Stimulated activated naive B cell treated with anti-CD40 and anti-IgM and Interleukin-4, amounts not matched to agents 10 μg/mL and 1 μg/mL and 100 μg/mL, for 72 hours (primary cell): ENCODE measurements at regions not wholly inside any gene's neighbourhood (a gene's known extent, or its start where the extent isn't known, plus 50 kb on each side); places are given as distances from the start of the nearest gene placed in this dataset.
A peak's percentile ranks its signal among the peaks of the same experiment; 100 is the strongest.

Experiments used
- ATAC-seq, 2 donors: fragments of 150-1000 bp; cut with Tn5 transposase; replicated peaks; 2 replicates each; pipeline ENCODE4 v1.10.0; 2021; ENCODE audit warnings: moderate library complexity in 1 of 2
- DNase-seq: peaks from one replicate; pipeline ENCODE4 v3.0.0; 2021
- H3K27ac Mint-ChIP-seq: one replicate; pipeline ENCODE4 v1.8.0; 2022; ENCODE audit warnings: mild to moderate bottlenecking, mixed read lengths
- H3K27me3 Mint-ChIP-seq, 2 donors: one replicate each; pipeline ENCODE4 v1.8.0; 2022; ENCODE audit warnings: mixed read lengths in 2 of 2
- H3K36me3 Mint-ChIP-seq, 2 donors: one replicate each; pipeline ENCODE4 v1.8.0; 2022; ENCODE audit warnings: mixed read lengths in 2 of 2, mild to moderate bottlenecking in 1 of 2
- H3K4me1 Mint-ChIP-seq, 2 donors: one replicate each; pipeline ENCODE4 v1.8.0; 2022; ENCODE audit warnings: mixed read lengths in 2 of 2, mild to moderate bottlenecking in 1 of 2
- H3K4me3 Mint-ChIP-seq, 2 donors: one replicate each; pipeline ENCODE4 v1.8.0; 2022; ENCODE audit warnings: mild to moderate bottlenecking in 2 of 2, mixed read lengths in 2 of 2, moderate library complexity in 1 of 2
- H3K9me3 Mint-ChIP-seq, 2 donors: one replicate each; pipeline ENCODE4 v1.8.0; 2022; ENCODE audit warnings: mixed read lengths in 2 of 2, mild to moderate bottlenecking in 1 of 2

GRCh38 chr12:89247967-89248366, 104.3 kb downstream of the DUSP6 start:
- H3K36me3 Mint-ChIP-seq: no peaks in the 10 kb centered on the region
- no peak overlapping the region for H3K4me3 Mint-ChIP-seq
- no peaks in the 10 kb centered on the region for H3K9me3 Mint-ChIP-seq
- DNase-seq (no peak), ATAC-seq (no peak)
- H3K27ac Mint-ChIP-seq: no peak overlapping the region
- peaks cover 17 to 18% of the 10 kb centered on the region in 2 donors for H3K4me1 Mint-ChIP-seq
- H3K27me3 Mint-ChIP-seq: peaks cover 5 to 6% of the 10 kb centered on the region in 2 donors

- no peaks in the 10 kb centered on the region for H3K9me3 Mint-ChIP-seq
- H3K36me3 Mint-ChIP-seq: no peaks in the 10 kb centered on the region
- no peak overlapping the region for H3K27ac Mint-ChIP-seq
- ATAC-seq: no peak
- DNase-seq: no peak
- no peak overlapping the region for H3K4me3 Mint-ChIP-seq
- H3K27me3 Mint-ChIP-seq: peaks cover 5 to 6% of the 10 kb centered on the region in 2 donors
- H3K4me1 Mint-ChIP-seq: peaks cover 17 to 18% of the 10 kb centered on the region in 2 donors
Observed at GRCh38 chr12:89247541-89247942, 104.8 kb downstream of the DUSP6 start.

- no peak overlapping the region for H3K4me3 Mint-ChIP-seq
- no peak for DNase-seq
- peaks cover 0 to 2% of the 10 kb centered on the region in 2 donors for H3K9me3 Mint-ChIP-seq
- no peaks in the 10 kb centered on the region for H3K36me3 Mint-ChIP-seq
- H3K4me1 Mint-ChIP-seq: peaks cover 17 to 18% of the 10 kb centered on the region in 2 donors
- no peak overlapping the region for H3K27ac Mint-ChIP-seq
- peaks cover 1 to 5% of the 10 kb centered on the region in 2 donors for H3K27me3 Mint-ChIP-seq
- peak; percentile 26 to 68 for ATAC-seq
Observed at GRCh38 chr12:89245090-89245489, 107.2 kb downstream of the DUSP6 start.

- ATAC-seq (peak; percentile 93 to 96), DNase-seq (no peak)
- Mint-ChIP-seq H3K4me1 (peaks cover 17 to 18% of the 10 kb centered on the region in 2 donors), H3K36me3 (no peaks in the 10 kb centered on the region), H3K4me3 (no peak overlapping the region), H3K27me3 (peaks cover 0 to 5% of the 10 kb centered on the region in 2 donors), H3K27ac (peak overlapping the region; percentile 27), H3K9me3 (peaks cover 0 to 2% of the 10 kb centered on the region in 2 donors)
Observed at GRCh38 chr12:89244536-89244935, 107.8 kb downstream of the DUSP6 start.

GRCh38 chr12:89243771-89244170, 108.5 kb downstream of the DUSP6 start:
- Mint-ChIP-seq H3K4me1 (peaks cover 17 to 18% of the 10 kb centered on the region in 2 donors), H3K27me3 (peaks cover 0 to 5% of the 10 kb centered on the region in 2 donors), H3K36me3 (no peaks in the 10 kb centered on the region), H3K9me3 (peaks cover 0 to 2% of the 10 kb centered on the region in 2 donors), H3K4me3 (no peak overlapping the region), H3K27ac (no peak overlapping the region)
- DNase-seq: no peak
- no peak for ATAC-seq

GRCh38 chr12:89239534-89239933, 112.8 kb downstream of the DUSP6 start:
- no peaks in the 10 kb centered on the region for H3K36me3 Mint-ChIP-seq
- H3K27me3 Mint-ChIP-seq: no peaks in the 10 kb centered on the region
- H3K9me3 Mint-ChIP-seq: peaks cover 0 to 7% of the 10 kb centered on the region in 2 donors
- no peak for ATAC-seq
- DNase-seq: no peak
- H3K4me1 Mint-ChIP-seq: peaks cover 16 to 18% of the 10 kb centered on the region in 2 donors
- no peak overlapping the region for H3K27ac Mint-ChIP-seq
- H3K4me3 Mint-ChIP-seq: no peak overlapping the region

- Mint-ChIP-seq H3K4me3 (no peak overlapping the region), H3K36me3 (no peaks in the 10 kb centered on the region), H3K27me3 (no peaks in the 10 kb centered on the region), H3K27ac (no peak overlapping the region), H3K4me1 (peaks cover 9 to 10% of the 10 kb centered on the region in 2 donors), H3K9me3 (peaks cover 0 to 7% of the 10 kb centered on the region in 2 donors)
- ATAC-seq (no peak), DNase-seq (no peak)
Observed at GRCh38 chr12:89238593-89238992, 113.7 kb downstream of the DUSP6 start.

- H3K27ac Mint-ChIP-seq: no peak overlapping the region
Observed at GRCh38 chr12:89237763-89238162, 114.5 kb downstream of the DUSP6 start.

GRCh38 chr12:89236748-89237383, 115.4 kb downstream of the DUSP6 start:
- no peaks in the 10 kb centered on the region for H3K36me3 Mint-ChIP-seq
- H3K27ac Mint-ChIP-seq: no peak overlapping the region
- no peaks in the 10 kb centered on the region for H3K27me3 Mint-ChIP-seq
- no peak overlapping the region for H3K4me3 Mint-ChIP-seq
- peaks cover 7 to 9% of the 10 kb centered on the region in 2 donors for H3K4me1 Mint-ChIP-seq
- ATAC-seq (no peak), DNase-seq (no peak)
- H3K9me3 Mint-ChIP-seq: peaks cover 0 to 7% of the 10 kb centered on the region in 2 donors

More at GRCh38 chr12:89237763-89238162, 114.5 kb downstream of the DUSP6 start:
- DNase-seq (no peak), ATAC-seq (no peak)
- H3K36me3 Mint-ChIP-seq: no peaks in the 10 kb centered on the region
- peaks cover 7 to 9% of the 10 kb centered on the region in 2 donors for H3K4me1 Mint-ChIP-seq
- H3K27me3 Mint-ChIP-seq: no peaks in the 10 kb centered on the region
- H3K9me3 Mint-ChIP-seq: peaks cover 0 to 7% of the 10 kb centered on the region in 2 donors
- no peak overlapping the region for H3K4me3 Mint-ChIP-seq

GRCh38 chr12:89236237-89236636, 116.1 kb downstream of the DUSP6 start:
- Mint-ChIP-seq H3K9me3 (peaks cover 0 to 7% of the 10 kb centered on the region in 2 donors), H3K27ac (no peak overlapping the region), H3K4me1 (peaks cover 7 to 9% of the 10 kb centered on the region in 2 donors), H3K36me3 (no peaks in the 10 kb centered on the region), H3K27me3 (no peaks in the 10 kb centered on the region), H3K4me3 (no peak overlapping the region)
- ATAC-seq: no peak
- no peak for DNase-seq

- ATAC-seq: no peak
- H3K27ac Mint-ChIP-seq: no peak overlapping the region
- peaks cover 0 to 5% of the 10 kb centered on the region in 2 donors for H3K9me3 Mint-ChIP-seq
- H3K4me3 Mint-ChIP-seq: no peak overlapping the region
- peaks cover 7 to 9% of the 10 kb centered on the region in 2 donors for H3K4me1 Mint-ChIP-seq
- no peaks in the 10 kb centered on the region for H3K27me3 Mint-ChIP-seq
- no peak for DNase-seq
- H3K36me3 Mint-ChIP-seq: no peaks in the 10 kb centered on the region
Observed at GRCh38 chr12:89235189-89235993, 116.9 kb downstream of the DUSP6 start.

GRCh38 chr12:89234324-89235114, 117.8 kb downstream of the DUSP6 start:
- Mint-ChIP-seq H3K4me1 (peaks cover 7 to 9% of the 10 kb centered on the region in 2 donors), H3K36me3 (no peaks in the 10 kb centered on the region), H3K4me3 (no peak overlapping the region), H3K9me3 (peaks cover 0 to 5% of the 10 kb centered on the region in 2 donors), H3K27me3 (no peaks in the 10 kb centered on the region), H3K27ac (no peak overlapping the region)
- ATAC-seq (no peak), DNase-seq (no peak)

GRCh38 chr12:89231686-89232085, 120.6 kb downstream of the DUSP6 start:
- Mint-ChIP-seq H3K36me3 (no peaks in the 10 kb centered on the region), H3K4me3 (no peak overlapping the region), H3K27me3 (no peaks in the 10 kb centered on the region), H3K27ac (no peak overlapping the region), H3K9me3 (no peaks in the 10 kb centered on the region), H3K4me1 (peaks cover 7 to 9% of the 10 kb centered on the region in 2 donors)
- DNase-seq (no peak), ATAC-seq (no peak)
